Smooth muscle cell of the brain vasculature (primary cell): ENCODE measurements at regions not wholly inside any gene's neighbourhood (a gene's known extent, or its start where the extent isn't known, plus 50 kb on each side); places are given as distances from the start of the nearest gene placed in this dataset.
"Not testable (repeated sequence)": the region's sequence is repeated elsewhere in the genome, so short reads cannot be mapped to it uniquely, and the experiment has no call there.

Experiments used
- DNase-seq: peaks from one replicate; pipeline ENCODE4 v3.0.0-alpha.2; 2012; ENCODE audit warnings: low read depth, low spot score

DNA sequence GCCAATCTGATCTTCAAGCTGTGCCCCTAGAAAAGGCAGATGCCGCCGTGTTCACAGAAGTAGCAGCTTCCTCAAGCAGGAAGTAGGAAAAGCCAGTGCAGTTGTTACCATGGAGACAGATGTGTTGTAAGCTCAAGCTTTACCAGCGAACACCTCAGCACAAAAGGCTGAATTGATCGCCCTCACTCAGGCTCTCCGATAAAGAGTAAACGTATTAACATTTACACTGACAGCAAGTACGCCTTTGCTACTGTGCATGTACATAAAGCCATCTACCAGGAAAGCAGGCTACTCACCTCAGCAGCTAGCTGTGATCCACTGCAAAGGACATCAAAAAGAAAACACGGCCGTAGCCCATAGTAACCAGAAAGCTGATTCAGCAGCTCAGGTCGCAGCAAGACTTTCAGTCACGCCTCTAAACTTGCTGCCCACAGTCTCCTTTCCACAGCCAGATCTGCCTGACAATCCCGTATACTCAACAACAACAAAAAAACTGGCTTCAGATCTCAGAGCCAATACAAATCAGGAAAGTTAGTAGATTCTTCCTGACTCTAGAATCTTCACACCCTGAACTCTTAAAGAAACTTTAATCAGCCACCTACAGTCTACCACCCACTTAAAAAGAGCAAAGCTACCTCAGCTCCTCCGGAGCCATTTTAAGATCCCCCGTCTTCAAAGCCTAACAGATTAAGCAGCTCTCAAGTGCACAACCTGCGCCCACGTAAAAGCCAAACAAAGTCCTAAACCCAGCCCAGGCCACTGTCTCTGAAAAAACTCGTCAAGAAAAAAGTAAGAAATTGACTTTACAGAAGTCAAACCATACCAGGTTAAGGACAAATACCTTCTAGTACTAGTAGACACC, 160.0 kb downstream of the DEFB131A start:
- DNase-seq: not testable (repeated sequence)

DNA sequence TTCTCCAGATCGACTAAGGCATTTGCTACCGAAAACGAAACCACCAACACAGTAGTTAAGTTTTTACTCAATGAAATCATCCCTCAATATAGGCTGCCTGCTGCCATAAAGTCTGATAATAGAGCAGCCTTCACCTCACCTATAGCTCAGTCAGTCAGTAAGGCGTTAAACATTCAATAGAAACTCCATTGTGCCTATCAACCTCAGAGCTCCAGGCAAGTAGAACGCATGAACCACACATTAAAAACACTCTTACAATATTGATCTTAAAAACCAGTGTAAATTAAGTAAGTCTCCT, 160.6 kb downstream of the DEFB131A start:
- DNase-seq: not testable (repeated sequence)

DNA sequence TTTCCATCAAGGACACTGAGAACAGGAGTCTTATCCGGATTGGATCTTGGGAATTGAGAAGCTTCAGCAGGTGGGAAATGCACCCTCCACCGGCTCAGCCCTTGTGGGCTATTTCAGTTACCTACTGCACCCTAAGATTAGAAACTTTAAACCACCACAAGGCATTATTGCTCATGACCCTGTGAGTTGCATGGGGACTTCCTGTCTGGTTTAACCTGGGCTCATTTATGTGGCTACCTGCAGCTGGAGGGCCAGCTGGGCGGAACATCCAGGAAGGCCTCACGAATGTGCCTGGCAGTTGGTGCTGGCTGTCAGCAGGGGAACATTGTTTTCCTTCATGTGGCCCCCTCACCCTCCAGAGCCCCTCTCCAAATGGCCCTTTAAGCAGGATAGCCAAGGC, 164.1 kb downstream of the DEFB131A start:
- DNase-seq: no peak

DNA sequence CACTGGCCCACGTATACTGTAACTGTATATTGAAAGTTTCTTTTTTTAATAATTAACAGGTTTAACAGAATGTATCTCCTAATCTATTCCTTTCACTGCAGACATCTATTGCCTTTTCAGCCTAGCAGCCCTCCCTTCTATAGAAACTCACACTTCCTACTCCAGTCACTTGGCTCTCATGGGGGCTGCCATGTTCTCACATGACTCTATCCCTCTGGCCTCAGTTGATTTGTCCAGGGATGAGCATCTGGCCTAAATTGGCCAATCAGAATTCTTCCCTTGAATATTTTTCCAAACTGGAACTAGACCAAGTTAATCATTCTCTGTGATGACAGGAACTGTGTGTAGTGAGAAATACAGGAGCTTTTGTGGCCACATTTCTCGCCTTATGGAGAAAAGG, 166.1 kb downstream of the DEFB131A start:
- DNase-seq: not testable (repeated sequence)

DNA sequence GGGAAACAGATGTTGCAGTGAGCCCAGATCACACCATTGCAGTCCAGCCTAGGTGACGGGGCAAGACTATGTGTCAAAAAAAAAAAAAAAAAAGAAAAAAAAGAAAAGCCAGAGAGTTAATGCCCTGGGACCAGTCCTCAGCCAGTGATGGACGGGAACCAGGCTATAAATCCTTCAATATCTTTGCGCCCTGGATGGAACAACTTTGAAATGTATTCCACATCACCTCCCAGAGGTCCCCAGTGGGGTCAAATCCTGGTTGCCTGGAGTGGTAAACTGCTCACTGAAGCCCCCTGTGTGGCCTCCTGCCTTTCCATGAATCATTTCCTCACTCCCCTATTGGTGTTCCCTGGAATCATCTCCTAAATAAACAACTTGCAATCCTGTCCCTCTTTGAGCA, 166.9 kb downstream of the DEFB131A start:
- DNase-seq: no peak

DNA sequence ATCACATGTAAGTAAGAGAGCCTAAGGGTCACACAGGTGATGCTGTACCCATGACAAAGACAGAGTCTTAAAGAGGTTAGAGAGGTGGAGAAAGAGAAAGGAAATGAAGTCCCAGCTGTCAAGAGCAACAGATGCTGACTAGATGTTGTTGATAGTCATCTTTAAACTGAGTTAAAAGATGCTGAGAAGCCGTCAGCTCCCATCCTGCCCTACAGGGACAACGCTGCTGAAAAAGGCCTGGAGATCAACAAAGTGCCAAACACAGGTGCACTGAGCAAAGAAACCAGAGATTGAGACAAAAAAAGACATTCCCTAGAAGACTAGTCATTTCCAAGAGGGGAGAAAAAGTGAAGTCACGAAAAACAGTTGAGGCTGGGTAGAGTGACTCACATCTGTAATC, 145.0 kb upstream of the DRD5 start:
- DNase-seq: not testable (repeated sequence)

DNA sequence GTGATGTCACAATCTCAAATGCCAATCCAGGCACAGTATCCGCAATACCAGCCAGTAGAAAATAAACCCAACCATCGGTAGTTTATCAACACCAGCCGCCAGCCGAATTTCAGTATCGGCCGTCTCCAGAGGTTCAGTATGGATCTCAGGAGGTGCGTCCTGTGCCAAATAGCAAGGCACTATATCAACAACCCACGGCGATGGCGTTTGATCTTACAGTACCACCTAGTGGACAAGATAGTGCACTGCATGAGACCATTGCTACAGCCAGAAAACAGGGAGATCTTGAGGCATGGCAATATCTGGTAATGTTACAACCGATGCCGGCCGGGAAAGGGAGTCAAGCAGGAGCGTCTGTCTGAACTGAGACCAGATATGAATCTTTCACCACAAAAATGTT, 121.8 kb upstream of the DRD5 start:
- DNase-seq: not testable (repeated sequence)

DNA sequence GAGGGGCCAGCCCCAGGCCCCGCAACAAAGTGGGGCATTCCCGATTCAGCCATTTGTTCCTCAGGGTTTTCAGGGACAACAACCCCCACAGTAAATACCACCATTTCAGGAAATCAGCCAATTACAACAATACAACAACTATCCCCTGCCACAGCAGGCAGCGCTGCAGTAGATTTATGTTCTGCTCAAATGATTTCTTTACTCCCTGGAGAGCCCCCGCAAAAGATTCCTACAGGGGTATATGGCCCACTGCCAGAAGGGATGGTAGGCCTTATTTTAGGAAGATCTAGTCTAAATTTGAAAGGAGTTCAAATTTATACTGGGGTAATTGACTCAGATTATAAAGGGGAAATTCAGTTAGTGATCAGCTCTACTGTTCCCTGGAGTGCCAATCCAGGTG, 120.5 kb upstream of the DRD5 start:
- not testable (repeated sequence) for DNase-seq

DNA sequence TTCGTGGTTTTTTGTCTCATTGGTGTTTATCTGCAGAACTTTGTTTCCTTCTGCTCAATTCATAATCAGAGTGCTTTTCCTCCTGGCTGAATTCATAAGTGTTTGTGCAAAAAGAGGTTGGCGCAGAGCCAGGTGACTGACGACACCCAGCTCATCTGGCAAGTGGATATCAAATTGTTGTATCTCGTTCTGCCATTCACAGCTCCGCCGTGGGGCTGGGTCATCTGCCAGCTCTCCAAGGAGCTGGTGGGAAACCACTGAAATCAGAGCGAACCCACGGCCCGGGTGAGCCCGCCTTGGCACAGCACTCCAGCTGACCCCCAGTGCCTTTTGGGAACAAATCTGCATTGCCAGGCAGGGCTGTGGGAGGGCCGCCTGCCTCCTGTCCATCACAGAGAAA, 110.7 kb upstream of the DRD5 start:
- DNase-seq: not testable (repeated sequence)

DNA sequence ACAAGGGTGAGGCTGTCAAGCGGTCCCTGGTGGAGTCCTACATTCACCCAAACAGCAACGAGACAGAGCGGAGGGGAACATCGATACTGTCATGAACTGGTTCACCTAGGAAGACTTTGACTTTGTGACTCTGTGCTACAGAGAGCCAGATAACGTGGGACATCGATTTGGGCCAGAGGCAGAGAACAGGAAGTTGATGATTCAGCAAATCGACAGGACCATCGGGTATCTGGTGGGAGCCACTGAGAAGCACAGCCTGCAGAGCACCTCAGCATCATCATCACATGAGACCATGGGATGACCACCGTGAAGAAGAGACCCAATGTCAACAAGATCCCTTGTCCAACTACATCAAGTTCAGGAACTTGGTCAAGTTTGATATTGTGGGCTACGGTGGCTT, 104.1 kb upstream of the DRD5 start:
- DNase-seq: not testable (repeated sequence)

DNA sequence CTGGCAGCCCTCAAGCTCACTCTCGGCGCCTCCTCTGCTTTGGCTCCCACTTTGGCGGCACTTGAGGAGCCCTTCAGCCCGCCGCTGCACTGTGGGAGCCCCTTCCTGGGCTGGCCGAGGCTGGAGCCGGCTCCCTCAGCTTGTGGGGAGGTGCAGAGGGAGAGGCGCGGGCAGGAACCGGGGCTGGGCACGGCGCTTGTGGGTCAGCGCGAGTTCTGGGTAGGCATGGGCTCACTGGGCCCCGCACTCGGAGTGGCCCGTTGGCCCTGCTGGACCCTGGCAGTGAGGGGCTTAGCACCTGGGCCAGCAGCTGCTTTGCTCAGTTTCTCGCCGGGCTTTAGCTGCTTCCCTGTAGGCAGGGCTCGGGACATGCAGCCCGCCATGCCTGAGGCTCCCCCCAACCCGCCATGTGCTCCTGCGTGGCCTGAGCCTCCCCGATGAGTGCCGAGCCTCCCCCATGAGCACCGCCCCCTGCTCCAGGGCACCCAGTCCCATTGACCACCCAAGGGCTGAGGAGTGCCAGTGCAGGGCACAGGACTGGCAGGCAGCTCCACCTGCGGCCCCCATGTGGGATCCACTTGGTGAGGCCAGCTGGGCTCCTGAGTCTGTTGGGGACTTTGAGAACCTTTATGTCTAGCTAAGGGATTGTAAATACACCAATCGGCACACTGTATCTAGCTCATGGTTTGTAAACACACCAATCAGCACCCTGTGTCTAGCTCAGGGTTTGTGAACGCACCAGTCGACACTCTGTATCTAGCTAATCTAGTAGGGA, 101.5 kb upstream of the DRD5 start:
- DNase-seq: no peak

DNA sequence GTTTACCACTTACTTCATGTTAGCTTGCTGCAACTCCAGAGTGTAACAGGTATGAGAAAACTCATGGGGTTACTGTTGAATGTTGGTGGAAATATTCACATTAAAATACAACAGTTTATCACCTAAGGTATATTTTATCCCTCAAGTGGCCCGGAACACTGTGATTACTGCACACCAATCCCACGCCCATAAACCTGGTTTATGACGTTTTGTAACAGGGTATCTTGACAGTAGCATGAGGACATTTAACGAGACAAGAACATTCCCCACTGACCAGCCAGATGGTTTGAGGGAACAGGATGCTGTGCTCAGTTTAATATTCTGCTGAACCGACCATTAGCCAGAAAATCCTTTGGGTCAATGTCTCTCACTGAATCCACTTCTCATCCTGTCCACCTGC, 98.3 kb upstream of the DRD5 start:
- DNase-seq: not testable (repeated sequence)

DNA sequence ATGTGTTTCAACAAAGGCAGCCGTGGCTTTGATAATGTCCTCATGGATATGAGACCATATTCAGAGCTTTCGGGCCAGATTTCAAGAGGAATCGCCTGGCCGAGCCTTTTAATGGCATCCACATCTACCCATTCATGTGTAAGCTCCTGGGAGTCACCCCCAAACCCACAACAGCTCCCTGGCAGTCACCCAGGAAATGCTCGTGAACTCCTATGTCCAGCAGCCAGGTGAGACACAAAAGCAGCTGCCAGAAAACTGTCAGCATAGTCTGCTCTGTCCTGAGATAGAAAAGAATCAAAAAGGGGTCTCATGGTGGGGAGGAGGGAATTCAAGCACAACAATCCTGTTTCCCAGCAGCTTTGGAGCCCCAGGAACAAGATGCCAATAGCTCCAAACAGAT, 96.4 kb upstream of the DRD5 start:
- not testable (repeated sequence) for DNase-seq

DNA sequence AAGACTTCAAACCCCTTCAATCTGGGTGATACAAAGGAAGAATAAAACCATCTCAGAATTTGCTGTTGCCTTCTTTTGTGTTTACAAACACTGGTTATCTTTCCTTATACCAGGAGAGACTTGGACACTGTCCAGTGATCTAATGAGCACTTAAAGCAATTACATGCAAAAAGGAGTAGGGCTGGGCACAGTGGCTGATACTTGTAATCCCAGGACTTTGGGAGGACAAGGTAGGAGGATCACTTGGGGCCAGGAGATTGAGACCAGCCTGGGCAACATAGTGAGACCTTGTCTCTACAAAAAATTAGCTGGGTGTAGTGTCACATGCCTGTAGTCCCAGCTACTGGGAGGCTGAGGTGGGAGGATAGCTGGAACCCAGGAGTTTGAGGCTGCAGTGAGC, 95.7 kb upstream of the DRD5 start:
- DNase-seq: no peak

DNA sequence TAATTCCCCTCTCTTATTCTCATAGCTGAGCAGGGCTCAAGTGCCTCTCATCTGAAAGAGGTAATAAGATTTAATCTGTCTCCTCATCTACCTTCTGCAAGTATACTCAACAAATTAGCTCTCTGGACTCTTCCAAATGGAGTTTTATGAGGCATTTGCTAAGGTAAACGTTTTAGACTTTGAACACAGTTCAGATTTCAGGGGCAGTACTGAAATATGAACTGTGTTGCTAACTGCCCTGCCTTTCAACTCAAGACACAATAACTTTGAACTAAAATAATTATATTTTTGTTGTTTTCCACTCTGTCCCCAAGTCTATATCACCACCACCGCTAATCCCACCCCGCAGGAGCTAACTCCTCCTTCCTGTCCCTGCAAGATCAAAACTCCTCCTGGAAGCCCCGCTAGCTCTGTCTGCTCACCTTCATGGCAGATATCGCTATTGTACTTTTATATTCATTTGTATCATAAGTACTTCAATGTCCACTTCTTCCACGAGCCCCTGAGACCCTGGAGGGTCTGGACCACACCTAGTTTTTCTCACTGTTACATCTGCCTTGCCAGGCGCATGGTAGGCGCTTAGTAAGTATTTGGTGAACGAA, 90.7 kb upstream of the DRD5 start:
- DNase-seq: not testable (repeated sequence)

DNA sequence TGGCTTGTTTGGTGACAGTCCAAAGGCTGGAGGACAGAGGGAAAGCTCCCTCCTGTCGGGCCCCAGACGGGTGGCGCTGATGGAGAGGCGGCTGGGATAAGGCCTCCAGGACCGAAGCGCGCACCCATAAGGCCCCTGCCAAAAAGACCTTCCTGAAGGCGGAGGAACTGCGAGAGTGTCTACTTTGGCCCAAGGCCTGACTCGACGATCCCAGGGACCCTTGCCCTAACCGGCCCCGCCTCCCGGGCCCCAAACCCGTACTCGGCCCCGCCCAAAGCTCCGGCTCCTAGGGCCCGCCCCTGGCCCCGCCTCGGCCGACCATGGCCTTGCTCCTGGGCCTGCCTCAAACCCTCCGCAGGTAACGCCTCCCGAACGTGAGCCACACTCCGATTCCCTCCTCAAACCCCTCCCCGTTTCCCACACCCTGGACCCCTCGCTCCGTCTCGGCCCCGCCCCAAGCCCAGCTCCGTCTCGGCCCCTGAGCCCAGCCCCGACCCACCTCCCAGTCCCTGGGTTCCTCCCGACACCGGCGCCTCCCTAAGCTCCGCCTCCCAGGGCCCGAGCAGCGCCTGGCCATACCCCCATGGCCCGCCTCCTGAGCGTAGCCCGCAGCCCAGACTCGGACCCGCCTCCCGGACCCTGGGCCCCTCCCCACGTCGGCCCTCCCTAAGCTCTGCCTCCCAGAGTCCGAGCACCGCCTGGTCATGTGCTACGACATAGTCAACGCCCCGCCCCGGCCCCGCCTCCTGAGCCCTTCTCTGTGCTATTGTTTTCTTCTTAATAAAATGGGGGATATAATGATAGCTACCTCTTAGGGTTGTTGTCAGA, 90.0 kb upstream of the DRD5 start:
- peak; percentile 53 for DNase-seq

DNA sequence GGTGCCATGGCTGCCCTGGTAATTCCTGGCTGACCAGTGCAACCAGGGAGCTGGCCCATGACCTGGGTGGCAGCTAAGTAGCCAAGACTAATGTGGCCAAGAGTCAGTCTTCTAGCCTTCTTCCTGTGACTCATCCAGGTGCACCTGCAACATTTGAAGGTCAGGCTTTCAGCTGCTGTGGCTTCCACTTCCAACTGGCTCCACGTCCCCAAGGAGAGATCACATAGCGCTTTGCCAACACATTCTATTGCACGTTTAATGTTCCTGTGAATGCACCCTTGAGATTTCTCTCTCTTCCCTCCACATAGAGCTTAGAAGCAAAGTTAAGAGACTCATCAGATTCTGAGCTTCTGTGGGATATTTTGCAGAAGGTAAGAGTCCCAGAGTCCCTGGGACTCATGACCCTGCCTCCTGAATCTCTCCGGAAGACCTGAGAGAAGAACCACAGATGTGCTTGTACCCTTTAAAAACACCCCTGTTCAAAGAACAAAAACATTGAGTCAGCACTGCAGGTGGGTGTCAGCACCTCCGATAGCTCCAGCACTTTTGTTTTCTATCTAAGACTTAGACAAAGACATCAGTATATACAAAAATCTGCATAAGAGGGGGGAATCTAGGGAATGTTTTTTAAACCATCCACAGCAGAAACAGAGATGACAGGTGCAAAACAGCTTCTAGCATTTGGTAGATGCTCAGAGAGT, 88.5 kb upstream of the DRD5 start:
- not testable (repeated sequence) for DNase-seq

DNA sequence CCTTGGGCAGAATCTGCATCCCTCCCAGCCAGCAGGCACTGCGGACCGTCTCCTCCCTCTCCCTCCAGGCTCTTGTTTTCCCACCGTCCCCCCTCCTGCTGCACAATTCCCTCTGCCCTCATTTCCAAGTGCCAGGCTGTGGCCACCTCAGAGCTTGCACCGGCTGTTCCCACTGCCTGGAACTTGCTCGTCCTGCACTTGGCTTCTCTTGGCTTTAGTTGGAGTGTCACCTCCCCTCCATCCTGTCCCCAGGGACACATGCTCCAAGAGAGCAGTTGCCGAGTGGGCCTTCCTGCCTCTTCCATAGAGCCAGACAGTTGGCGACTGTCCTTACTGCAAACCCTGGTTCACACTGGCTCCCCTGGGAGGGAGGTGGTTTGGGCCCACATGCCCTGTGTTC, 87.0 kb upstream of the DRD5 start:
- DNase-seq: not testable (repeated sequence)

DNA sequence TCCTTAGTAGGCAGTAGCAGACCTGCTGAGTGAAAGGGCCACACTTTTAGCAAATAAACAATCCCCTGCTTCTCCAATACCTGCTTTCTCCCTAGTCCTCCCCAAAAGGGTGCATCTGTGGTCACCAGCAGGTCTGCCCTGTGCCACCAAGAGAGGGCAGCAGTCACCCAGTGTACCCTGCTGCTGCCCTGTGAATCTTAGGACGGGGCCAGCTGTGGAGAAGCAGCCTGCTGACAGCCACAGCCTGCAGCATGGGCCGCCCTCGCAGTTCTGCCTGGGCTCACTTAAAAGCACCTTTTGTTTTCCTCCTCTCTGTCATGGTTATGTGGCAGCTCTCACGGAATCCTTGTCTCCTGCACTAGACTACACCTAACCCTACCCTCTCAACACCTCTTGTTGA, 85.4 kb upstream of the DRD5 start:
- DNase-seq: not testable (repeated sequence)

DNA sequence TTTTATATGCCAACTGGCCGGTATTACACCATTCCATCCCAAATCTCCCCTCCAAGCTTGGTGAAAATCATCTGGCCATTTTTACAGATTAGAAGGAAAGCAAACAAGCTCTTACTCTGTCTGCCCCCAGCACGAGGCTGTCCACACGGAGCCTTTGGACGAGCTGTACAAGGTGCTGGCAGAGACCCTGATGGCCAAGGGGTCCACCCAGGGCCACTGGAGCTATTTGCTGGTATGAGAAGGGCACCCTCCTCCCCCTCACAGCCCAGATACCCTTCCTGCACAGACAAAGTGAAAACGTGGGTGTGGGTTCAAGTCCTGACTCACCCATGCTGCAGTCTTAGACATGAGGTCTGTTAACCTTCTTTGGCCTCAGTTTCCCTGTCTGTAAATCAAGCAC, 84.9 kb upstream of the DRD5 start:
- DNase-seq: not testable (repeated sequence)

DNA sequence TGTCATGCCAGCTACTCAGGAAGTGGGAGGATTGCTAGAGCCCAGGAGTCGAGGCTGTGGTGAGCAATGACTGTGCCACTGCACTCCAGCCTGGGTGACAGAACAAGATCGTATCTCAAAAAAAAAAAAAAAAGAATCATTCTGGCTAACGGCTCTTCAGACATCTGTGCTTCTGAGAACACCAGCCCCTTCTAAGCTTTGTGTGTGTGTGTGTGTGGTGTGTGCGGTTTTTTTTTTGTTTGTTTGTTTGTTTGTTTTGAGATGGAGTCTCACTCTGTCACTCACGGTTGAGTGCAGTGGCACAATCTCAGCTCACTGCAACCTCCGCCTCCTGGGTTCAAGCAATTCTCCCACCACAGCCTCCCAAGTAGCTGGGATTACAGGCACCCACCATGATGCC, 79.4 kb upstream of the DRD5 start:
- not testable (repeated sequence) for DNase-seq
